HCT116 (cell line): ENCODE measurements at regions not wholly inside any gene's neighbourhood (a gene's known extent, or its start where the extent isn't known, plus 50 kb on each side); places are given as distances from the start of the nearest gene placed in this dataset.

Experiments
- ATAC-seq: fragments of 200-7000 bp; cut with Tn5 transposase; 2 replicates; pipeline ENCODE4 v1.9.1; 2020; ENCODE audit warnings: mild to moderate bottlenecking, moderate library complexity
- BruUV-seq: library from RNA; stranded (reverse); fragments of 400-500 nt; replicated peaks from 2 replicates; lab custom pipeline; 2021; lab: Mats Ljungman, UMichigan
- CTCF ChIA-PET: fragments of 300-600 bp; sonication (Branson Sonifier 250); formaldehyde crosslinking; loops from one replicate; lab custom pipeline; 2021; ENCODE audit warnings: antibody characterized with exemption; lab: Charles Lee
- POLR2A ChIA-PET: fragments of 300-600, 350-600 bp; sonication (Branson Sonifier 250); formaldehyde crosslinking; loops from one replicate; lab custom pipeline; 2021; ENCODE audit warnings: antibody characterized with exemption; lab: Charles Lee
- RAD21 ChIA-PET, 2 experiments: fragments of 300-600 bp; sonication (Branson Sonifier 250); formaldehyde crosslinking; loops; one replicate each; lab custom pipeline; 2023; ENCODE audit warnings: low total read pairs in 2 of 2; ENCODE audit not compliant: uncharacterized antibody in 2 of 2, unreplicated experiment in 2 of 2, low non-redundant PET in 1 of 2; lab: Charles Lee
- DNase-seq: peaks from one replicate; pipeline ENCODE4 v3.0.0-alpha.2; 2010; ENCODE audit warnings: low read depth, low spot score
- H2AFZ ChIP-seq: fragments of 200-600 bp; shearing (Covaris generic), sonication (generic); 2 replicates; pipeline ENCODE4 v1.6.1; 2017; ENCODE audit warnings: low read depth, mixed run types, mixed read lengths, antibody characterized with exemption, low read length; ENCODE audit not compliant: poor library complexity, severe bottlenecking
- H3K27ac ChIP-seq: 2 replicates; pipeline ENCODE4 v1.5.1; 2012; ENCODE audit warnings: low read depth, low read length
- H3K27me3 ChIP-seq: fragments of 200-600 bp; sonication (generic); 2 replicates; pipeline ENCODE4 v1.6.1; 2016; ENCODE audit warnings: mixed run types, low read length, mixed read lengths; ENCODE audit not compliant: insufficient read depth
- H3K36me3 ChIP-seq, 2 experiments: fragments of 200-500 bp in 1 of 2; fragments of 200-600 bp in 1 of 2; sonication (Bioruptor generic) in 1 of 2; sonication (generic) in 1 of 2; 2 replicates each; pipeline versions ENCODE4 v1.5.1 to v1.6.1; 2014 to 2016; ENCODE audit warnings: low read length in 2 of 2, inconsistent platforms in 1 of 2, mixed read lengths in 1 of 2, mixed run types in 1 of 2; ENCODE audit not compliant: insufficient read depth in 2 of 2, control insufficient read depth in 1 of 2
- H3K4me1 ChIP-seq, 2 experiments: fragments of 200-600 bp in 1 of 2; sonication (generic) in 1 of 2; 2 replicates each; pipeline versions ENCODE4 v1.5.1 to v1.6.1; 2012 to 2017; ENCODE audit warnings: low read length in 2 of 2, inconsistent platforms in 1 of 2, mild to moderate bottlenecking in 1 of 2, mixed read lengths in 1 of 2, mixed run types in 1 of 2, moderate library complexity in 1 of 2; ENCODE audit not compliant: insufficient read depth in 2 of 2, control insufficient read depth in 1 of 2
- H3K4me2 ChIP-seq: fragments of 200-600 bp; sonication (generic); 2 replicates; pipeline ENCODE4 v1.6.1; 2017; ENCODE audit warnings: mixed run types, low read length, mixed read lengths
- H3K4me3 ChIP-seq, 2 experiments: fragments of 200-600 bp in 1 of 2; sonication (generic) in 1 of 2; replicated peaks in 1 of 2; 2 replicates each; pipeline ENCODE4 v1.5.1; 2011 to 2016; ENCODE audit warnings: low read length in 2 of 2, control low read depth in 1 of 2, low read depth in 1 of 2, mild to moderate bottlenecking in 1 of 2, mixed read lengths in 1 of 2, mixed run types in 1 of 2
- H3K79me2 ChIP-seq: fragments of 200-600 bp; sonication (generic); 2 replicates; pipeline ENCODE4 v1.6.1; 2017; ENCODE audit warnings: mild to moderate bottlenecking, mixed run types, low read length, moderate library complexity, mixed read lengths; ENCODE audit not compliant: insufficient read depth
- H3K9ac ChIP-seq: fragments of 200-600 bp; sonication (generic); 2 replicates; pipeline ENCODE4 v1.6.1; 2016; ENCODE audit warnings: low read length, mixed read lengths
- H3K9me2 ChIP-seq: fragments of 200-600 bp; sonication (generic), shearing (Covaris generic); 2 replicates; pipeline ENCODE4 v1.6.1; 2017; ENCODE audit warnings: mixed run types, mild to moderate bottlenecking, moderate library complexity; ENCODE audit not compliant: insufficient read depth
- H3K9me3 ChIP-seq, 2 experiments: fragments of 200-500 bp in 1 of 2; fragments of 200-600 bp in 1 of 2; sonication (Bioruptor generic) in 1 of 2; sonication (generic) in 1 of 2; 2 replicates each; pipeline ENCODE4 v1.6.1; 2014 to 2017; ENCODE audit warnings: low read length in 2 of 2, mixed read lengths in 2 of 2, inconsistent platforms in 1 of 2, low read depth in 1 of 2, mild to moderate bottlenecking in 1 of 2, mixed run types in 1 of 2, moderate library complexity in 1 of 2; ENCODE audit not compliant: control insufficient read depth in 1 of 2, insufficient read depth in 1 of 2
- H4K20me1 ChIP-seq: fragments of 200-600 bp; sonication (generic), shearing (Covaris generic); 2 replicates; pipeline ENCODE4 v1.6.1; 2017; ENCODE audit warnings: mixed run types, mild to moderate bottlenecking, moderate library complexity; ENCODE audit not compliant: insufficient read depth
- CBX3 ChIP-seq: IDR thresholded peaks from 2 replicates; pipeline ENCODE4 v1.6.1; 2012; ENCODE audit warnings: low read depth
- EZH2 ChIP-seq: fragments of 200-600 bp; sonication (generic); IDR thresholded peaks from 2 replicates; pipeline ENCODE4 v1.6.1; 2017; ENCODE audit warnings: antibody characterized with exemption, mixed run types
- EZH2phosphoT487 ChIP-seq: fragments of 200-600 bp; IDR thresholded peaks from 2 replicates; pipeline ENCODE4 v1.6.1; 2018; ENCODE audit warnings: antibody characterized with exemption, borderline replicate concordance
- JUND ChIP-seq: IDR thresholded peaks from 2 replicates; pipeline ENCODE4 v1.6.1; 2012
- POLR2A ChIP-seq: IDR thresholded peaks from 2 replicates; pipeline ENCODE4 v1.7.0; 2011; ENCODE audit warnings: borderline replicate concordance; ENCODE audit not compliant: insufficient read depth, insufficient read length; ENCODE audit errors: extremely low read depth
- ZFX ChIP-seq: fragments of 450-650 bp; IDR thresholded peaks from 2 replicates; pipeline ENCODE4 v1.6.1; 2017
- intact Hi-C: fragments of 100-400 bp; cut with micrococcal nuclease; formaldehyde crosslinking; loops from 2 replicates; pipeline ENCODE4 v1.10.0; 2022

- ChIA-PET CTCF (no interaction called here), POLR2A (no interaction called here), RAD21 (no interaction called here)
- no peak for ATAC-seq
- Histone ChIP-seq H4K20me1 (no peaks in the 10 kb centered on the region), H2AFZ (no peak overlapping the region), H3K4me1 (no peaks in the 10 kb centered on the region), H3K9me2 (no peaks in the 10 kb centered on the region), H3K4me3 (no peak overlapping the region), H3K27ac (no peak overlapping the region), H3K9me3 (no peaks in the 10 kb centered on the region), H3K36me3 (no peaks in the 10 kb centered on the region), H3K4me2 (no peak overlapping the region), H3K79me2 (no peaks in the 10 kb centered on the region), H3K27me3 (no peaks in the 10 kb centered on the region), H3K9ac (no peak overlapping the region)
- intact Hi-C loops = no loop called here
- DNase-seq = no peak
- no TSS peak for BruUV-seq
- TF ChIP-seq JUND = no peak
These were observed 309.1 kb upstream of the CELF4 start for GRCh38 chr18:37874721-37875120.

- BruUV-seq = no TSS peak
- CTCF ChIA-PET = no interaction called here
These were observed 307.8 kb upstream of the CELF4 start for GRCh38 chr18:37873416-37873815.

DNA sequence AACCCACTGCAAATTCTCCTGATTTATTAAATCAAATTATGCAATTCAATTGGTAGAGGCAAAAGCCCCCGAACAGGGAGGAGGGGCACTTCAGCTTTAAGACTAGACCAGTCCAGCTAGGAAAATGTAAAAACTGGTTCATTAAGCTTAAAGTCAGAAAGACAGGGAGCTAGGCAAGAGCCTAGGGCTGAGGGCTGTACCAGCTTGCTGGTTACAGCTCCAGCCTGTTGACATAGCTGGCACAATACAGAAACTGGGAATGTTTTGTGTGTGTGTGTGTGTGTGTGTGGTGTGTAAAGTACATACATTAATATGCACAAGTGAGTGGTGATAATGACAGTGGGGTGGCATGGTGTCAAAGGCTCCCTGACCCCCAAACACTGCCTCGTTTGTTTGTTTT lies 307.0 kb upstream of the CELF4 start:
- ChIA-PET POLR2A (no interaction called here), CTCF (no interaction called here), RAD21 (no interaction called here)
- 0 out of 4 replicates have a peak, but pooled peaks cover 0 to 3% of the 10 kb centered on the region in 2 experiments for H3K9me3 ChIP-seq
- no peak overlapping the region for H2AFZ ChIP-seq
- no peaks in the 10 kb centered on the region for H3K79me2 ChIP-seq
- intact Hi-C loops = no loop called here
- no peak for TF ChIP-seq ZFX
- no peak for TF ChIP-seq CBX3
- H3K9me2 ChIP-seq = no peaks in the 10 kb centered on the region
- no peak overlapping the region for H3K9ac ChIP-seq
- no peak for DNase-seq
- no peak overlapping the region for H3K27ac ChIP-seq
- no TSS peak for BruUV-seq
- ATAC-seq = no peak
- no peaks in the 10 kb centered on the region for H3K4me1 ChIP-seq
- no peak overlapping the region for H3K4me2 ChIP-seq
- H3K27me3 ChIP-seq = no peaks in the 10 kb centered on the region
- H4K20me1 ChIP-seq = no peaks in the 10 kb centered on the region
- H3K36me3 ChIP-seq = no peaks in the 10 kb centered on the region
- H3K4me3 ChIP-seq = no peak overlapping the region

More at GRCh38 chr18:37873416-37873815, 307.8 kb upstream of the CELF4 start:
- Histone ChIP-seq H4K20me1 (no peaks in the 10 kb centered on the region), H3K79me2 (no peaks in the 10 kb centered on the region), H3K27me3 (no peaks in the 10 kb centered on the region), H2AFZ (no peak overlapping the region), H3K36me3 (no peaks in the 10 kb centered on the region), H3K9ac (no peak overlapping the region), H3K4me3 (no peak overlapping the region), H3K9me3 (0 out of 4 replicates have a peak, but pooled peaks cover 0 to under 1% of the 10 kb centered on the region in 2 experiments), H3K4me2 (no peak overlapping the region), H3K4me1 (no peaks in the 10 kb centered on the region), H3K27ac (no peak overlapping the region), H3K9me2 (no peaks in the 10 kb centered on the region)
- no peak for TF ChIP-seq EZH2
- no peak for TF ChIP-seq EZH2phosphoT487
- TF ChIP-seq POLR2A = no peak
- TF ChIP-seq JUND = no peak
- intact Hi-C loops = no loop called here
- DNase-seq = no peak
- ChIA-PET RAD21 (no interaction called here), POLR2A (no interaction called here)
- no peak for ATAC-seq
